Parathyroid adenoma (tissue), 2 donors: ENCODE measurements at regions not wholly inside any gene's neighbourhood (a gene's known extent, or its start where the extent isn't known, plus 50 kb on each side); places are given as distances from the start of the nearest gene placed in this dataset.
"Not testable (repeated sequence)": the region's sequence is repeated elsewhere in the genome, so short reads cannot be mapped to it uniquely, and the experiment has no call there.

Experiments used
- H2AFZ ChIP-seq: fragments of 300-600 bp; sonication (generic); one replicate; pipeline ENCODE4 v1.7.0; 2017; ENCODE audit warnings: antibody characterized with exemption, mild to moderate bottlenecking
- H3K27ac ChIP-seq: fragments of 300-600 bp; sonication (generic); one replicate; pipeline ENCODE4 v1.7.0; 2017
- H3K27me3 ChIP-seq: fragments of 300-600 bp; sonication (generic); one replicate; pipeline ENCODE4 v1.7.0; 2017; ENCODE audit warnings: low read length; ENCODE audit not compliant: control insufficient read depth, insufficient read depth
- H3K36me3 ChIP-seq: fragments of 300-600 bp; sonication (generic); one replicate; pipeline ENCODE4 v1.7.0; 2017; ENCODE audit warnings: low read length; ENCODE audit not compliant: control insufficient read depth, insufficient read depth
- H3K4me1 ChIP-seq: fragments of 300-600 bp; sonication (generic); one replicate; pipeline ENCODE4 v1.7.0; 2017; ENCODE audit warnings: control low read depth
- H3K4me2 ChIP-seq: fragments of 300-600 bp; sonication (generic); one replicate; pipeline ENCODE4 v1.7.0; 2017; ENCODE audit warnings: low read length
- H3K4me3 ChIP-seq: fragments of 300-600 bp; sonication (generic); one replicate; pipeline ENCODE4 v1.7.0; 2017; ENCODE audit warnings: low read depth, low read length
- H3K79me2 ChIP-seq: fragments of 300-600 bp; sonication (generic); one replicate; pipeline ENCODE4 v1.7.0; 2017; ENCODE audit warnings: control low read depth
- H3K9ac ChIP-seq: fragments of 300-600 bp; sonication (generic); one replicate; pipeline ENCODE4 v1.7.0; 2017; ENCODE audit warnings: mild to moderate bottlenecking
- H3K9me3 ChIP-seq: fragments of 300-600 bp; sonication (generic); one replicate; pipeline ENCODE4 v1.7.0; 2017; ENCODE audit warnings: low read length; ENCODE audit not compliant: control insufficient read depth
- CTCF ChIP-seq: fragments of 300-600 bp; sonication (generic); IDR thresholded peaks from one replicate; pipeline ENCODE4 v1.7.0; 2017; ENCODE audit warnings: antibody characterized with exemption, mild to moderate bottlenecking
- donor health status: primary hyperparathyroidism.

GRCh38 chr4:60657807-60658206 is 542.3 kb upstream of the ADGRL3 start:
- TF ChIP-seq CTCF, result no peak
- Histone ChIP-seq H3K79me2 (no peaks in the 10 kb centered on the region), H2AFZ (no peak overlapping the region), H3K4me3 (no peak overlapping the region), H3K4me1 (no peaks in the 10 kb centered on the region), H3K4me2 (no peak overlapping the region), H3K36me3 (no peaks in the 10 kb centered on the region), H3K9ac (no peak overlapping the region), H3K27ac (no peak overlapping the region), H3K27me3 (no peaks in the 10 kb centered on the region), H3K9me3 (no peaks in the 10 kb centered on the region)

GRCh38 chr4:60663769-60664168 is 536.4 kb upstream of the ADGRL3 start:
- Histone ChIP-seq H3K9ac (no peak overlapping the region), H3K79me2 (no peaks in the 10 kb centered on the region), H3K4me2 (no peak overlapping the region), H3K27ac (no peak overlapping the region), H3K36me3 (no peaks in the 10 kb centered on the region), H2AFZ (no peak overlapping the region), H3K27me3 (no peaks in the 10 kb centered on the region), H3K9me3 (no peaks in the 10 kb centered on the region), H3K4me1 (no peaks in the 10 kb centered on the region), H3K4me3 (no peak overlapping the region)
- TF ChIP-seq CTCF, result no peak

DNA sequence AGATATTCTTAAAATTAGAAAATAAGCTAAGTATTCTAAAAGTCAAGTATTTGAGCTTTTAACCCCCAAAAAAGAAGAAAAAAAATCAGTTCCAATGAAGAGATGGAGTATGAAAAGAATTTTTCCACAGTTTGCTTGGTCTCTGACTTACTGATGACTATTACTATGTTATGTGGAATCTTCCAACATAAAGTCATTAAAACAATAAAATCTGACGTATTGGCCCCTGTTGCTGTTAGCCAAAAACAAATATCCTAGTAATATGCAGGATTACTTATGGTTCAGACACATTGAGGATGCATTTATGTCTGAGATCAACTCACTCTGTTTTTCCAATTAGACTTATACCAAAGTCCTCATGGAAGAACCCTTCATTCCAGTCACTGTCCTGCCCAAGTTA is 517.2 kb upstream of the ADGRL3 start:
- no peaks in the 10 kb centered on the region for H3K79me2 ChIP-seq
- H3K9ac ChIP-seq, result no peak overlapping the region
- no peak overlapping the region for H3K4me3 ChIP-seq
- TF ChIP-seq CTCF, result no peak
- no peak overlapping the region for H3K27ac ChIP-seq
- H3K4me2 ChIP-seq, result no peak overlapping the region
- no peaks in the 10 kb centered on the region for H3K4me1 ChIP-seq
- no peaks in the 10 kb centered on the region for H3K36me3 ChIP-seq
- no peak overlapping the region for H2AFZ ChIP-seq
- no peaks in the 10 kb centered on the region for H3K9me3 ChIP-seq
- H3K27me3 ChIP-seq, result no peaks in the 10 kb centered on the region

GRCh38 chr4:60683357-60683756 is 516.8 kb upstream of the ADGRL3 start:
- Histone ChIP-seq H3K9me3 (no peaks in the 10 kb centered on the region), H2AFZ (no peak overlapping the region), H3K79me2 (no peaks in the 10 kb centered on the region), H3K4me3 (no peak overlapping the region), H3K27me3 (no peaks in the 10 kb centered on the region), H3K4me2 (no peak overlapping the region), H3K36me3 (no peaks in the 10 kb centered on the region), H3K9ac (no peak overlapping the region), H3K27ac (no peak overlapping the region), H3K4me1 (no peaks in the 10 kb centered on the region)
- no peak for TF ChIP-seq CTCF

DNA sequence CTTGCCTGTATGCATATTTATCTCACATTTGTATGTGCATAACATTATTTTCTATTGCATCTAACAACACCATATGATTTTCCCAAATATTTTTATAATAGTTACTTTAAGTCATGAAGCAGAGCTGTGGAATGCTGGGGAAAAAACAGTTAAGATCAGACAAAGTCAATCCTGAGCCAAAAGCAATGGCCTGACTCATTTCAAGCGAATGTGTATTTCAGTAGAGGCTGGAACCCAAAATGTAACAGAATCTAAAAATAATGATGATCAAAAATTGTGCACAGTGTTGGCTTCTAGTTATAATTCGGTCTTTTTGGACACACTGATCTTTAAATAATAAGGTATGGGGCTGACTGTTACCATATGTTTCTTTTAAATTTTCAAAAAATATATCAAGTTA is 516.2 kb upstream of the ADGRL3 start:
- H3K36me3 ChIP-seq, result no peaks in the 10 kb centered on the region
- H3K79me2 ChIP-seq, result no peaks in the 10 kb centered on the region
- no peak overlapping the region for H3K27ac ChIP-seq
- TF ChIP-seq CTCF, result no peak
- no peak overlapping the region for H3K4me3 ChIP-seq
- H3K9ac ChIP-seq, result no peak overlapping the region
- H3K9me3 ChIP-seq, result no peaks in the 10 kb centered on the region
- H3K27me3 ChIP-seq, result no peaks in the 10 kb centered on the region
- H3K4me1 ChIP-seq, result no peaks in the 10 kb centered on the region
- H3K4me2 ChIP-seq, result no peak overlapping the region
- H2AFZ ChIP-seq, result no peak overlapping the region

DNA sequence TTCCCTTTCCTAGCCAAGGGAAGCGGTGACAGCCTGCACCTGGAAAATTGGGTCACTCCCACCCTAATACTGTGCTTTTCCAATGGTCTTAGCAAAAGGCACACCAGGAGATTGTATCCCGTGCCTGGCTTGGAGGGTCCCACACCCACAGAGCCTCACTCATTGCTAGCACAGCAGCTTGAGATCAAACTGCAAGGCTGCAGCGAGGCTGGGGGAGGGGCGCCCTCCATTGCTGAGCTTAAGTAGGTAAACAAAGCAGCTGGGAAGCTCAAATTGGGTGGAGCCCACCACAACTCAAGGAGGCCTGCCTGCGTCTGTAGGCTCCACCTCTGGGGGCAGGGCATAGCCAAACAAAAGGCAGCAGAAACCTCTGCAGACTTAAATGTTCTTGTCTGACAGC is 504.1 kb upstream of the ADGRL3 start:
- not testable (repeated sequence) for H3K4me1 ChIP-seq, H3K9me3 ChIP-seq, H3K36me3 ChIP-seq, H3K27ac ChIP-seq, H3K27me3 ChIP-seq, H3K4me3 ChIP-seq, H2AFZ ChIP-seq, H3K4me2 ChIP-seq, H3K9ac ChIP-seq, H3K79me2 ChIP-seq
